Brain pericyte (primary cell): ENCODE measurements at regions not wholly inside any gene's neighbourhood (a gene's known extent, or its start where the extent isn't known, plus 50 kb on each side); places are given as distances from the start of the nearest gene placed in this dataset.

Experiments used
- DNase-seq: peaks from one replicate; pipeline ENCODE4 v3.0.0-alpha.2; 2012; ENCODE audit warnings: low read depth, low spot score

DNA sequence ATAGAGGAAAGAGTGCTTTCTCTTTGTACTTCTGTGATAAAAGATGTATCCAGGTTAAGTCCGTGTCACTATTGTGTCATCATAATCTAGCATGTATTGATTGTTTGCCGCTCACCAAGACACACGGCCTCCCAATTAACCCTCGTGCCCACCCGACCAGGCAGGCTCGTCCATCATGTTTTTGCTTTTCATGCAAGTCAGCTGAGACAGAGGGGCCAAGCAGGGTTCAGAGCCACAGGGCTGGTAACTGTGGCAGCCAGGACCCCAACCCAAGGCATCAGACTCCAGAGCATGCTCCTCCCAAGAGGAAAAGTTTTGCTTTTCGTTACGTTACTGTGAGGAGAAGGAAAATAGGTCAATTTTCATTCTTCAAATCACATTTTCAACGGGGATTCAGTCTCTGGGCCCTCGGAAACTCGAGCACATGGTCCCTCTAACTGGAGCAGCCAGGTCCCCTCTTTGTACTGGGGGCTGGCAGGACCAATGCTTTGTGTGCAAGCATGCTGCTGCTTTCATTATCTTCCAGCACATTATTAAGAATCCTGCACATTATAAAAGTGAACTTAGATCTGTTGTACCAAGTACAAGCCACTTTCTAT is 161.1 kb upstream of the TOPAZ1 start:
- no peak for DNase-seq

DNA sequence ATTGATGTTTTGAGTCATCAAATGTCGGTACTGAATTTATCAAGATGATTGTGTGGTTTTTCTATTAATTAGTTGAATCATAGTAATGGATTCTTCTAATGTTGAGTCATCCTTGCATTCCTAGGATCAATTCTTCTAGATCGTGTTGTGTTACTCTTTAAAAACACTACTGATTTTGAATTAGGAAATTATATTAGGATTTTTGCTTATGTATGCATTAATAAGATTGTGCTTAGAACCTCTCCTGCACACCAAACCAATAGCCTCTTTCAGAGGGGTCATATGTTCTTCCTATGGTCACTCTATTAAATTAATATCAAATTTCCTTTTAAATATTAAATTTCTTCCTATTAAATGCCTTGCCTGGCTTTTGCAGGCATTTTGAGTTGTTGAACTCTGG is 151.7 kb upstream of the TOPAZ1 start:
- DNase-seq, result no peak

DNA sequence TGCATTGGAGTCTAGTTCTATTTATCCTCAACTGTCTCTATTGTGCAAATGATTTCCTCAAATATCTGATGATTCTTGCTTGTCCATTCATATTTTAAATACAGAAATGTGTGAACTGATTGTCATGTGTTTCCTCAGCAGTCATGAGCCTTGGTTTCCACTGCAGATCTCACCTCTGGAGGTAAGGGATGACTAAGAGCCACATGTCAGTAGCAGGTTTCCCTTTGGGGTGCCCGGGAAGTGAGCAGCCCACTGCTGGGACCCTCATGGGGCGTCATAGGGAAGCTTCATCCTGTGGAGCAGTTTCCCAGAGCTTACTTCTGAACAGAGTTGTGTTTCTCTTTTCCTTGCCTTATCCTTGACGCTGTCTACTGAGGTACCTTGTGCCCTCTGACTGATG is 149.2 kb upstream of the TOPAZ1 start:
- no peak for DNase-seq

DNA sequence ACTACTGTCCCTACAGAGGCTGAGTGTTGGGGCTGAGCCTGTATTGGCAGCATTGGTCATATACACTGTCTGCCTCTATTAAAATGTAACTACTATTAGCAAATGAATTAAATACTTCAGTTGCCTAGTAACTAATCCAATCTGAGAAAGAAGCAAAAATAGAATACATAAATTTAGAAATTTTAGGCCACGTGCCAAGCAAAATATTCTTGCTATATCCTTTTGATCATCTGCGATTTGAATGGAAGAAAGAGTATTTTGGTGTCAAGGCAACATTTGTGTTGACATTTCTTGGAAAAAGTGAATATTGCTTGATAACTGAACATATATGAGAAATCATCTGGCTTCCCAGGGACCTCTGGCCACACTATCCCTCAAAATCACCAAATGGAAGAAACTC is 148.2 kb upstream of the TOPAZ1 start:
- no peak for DNase-seq

GRCh38 chr3:44098656-44099415 is 142.8 kb upstream of the TOPAZ1 start:
- no peak for DNase-seq

DNA sequence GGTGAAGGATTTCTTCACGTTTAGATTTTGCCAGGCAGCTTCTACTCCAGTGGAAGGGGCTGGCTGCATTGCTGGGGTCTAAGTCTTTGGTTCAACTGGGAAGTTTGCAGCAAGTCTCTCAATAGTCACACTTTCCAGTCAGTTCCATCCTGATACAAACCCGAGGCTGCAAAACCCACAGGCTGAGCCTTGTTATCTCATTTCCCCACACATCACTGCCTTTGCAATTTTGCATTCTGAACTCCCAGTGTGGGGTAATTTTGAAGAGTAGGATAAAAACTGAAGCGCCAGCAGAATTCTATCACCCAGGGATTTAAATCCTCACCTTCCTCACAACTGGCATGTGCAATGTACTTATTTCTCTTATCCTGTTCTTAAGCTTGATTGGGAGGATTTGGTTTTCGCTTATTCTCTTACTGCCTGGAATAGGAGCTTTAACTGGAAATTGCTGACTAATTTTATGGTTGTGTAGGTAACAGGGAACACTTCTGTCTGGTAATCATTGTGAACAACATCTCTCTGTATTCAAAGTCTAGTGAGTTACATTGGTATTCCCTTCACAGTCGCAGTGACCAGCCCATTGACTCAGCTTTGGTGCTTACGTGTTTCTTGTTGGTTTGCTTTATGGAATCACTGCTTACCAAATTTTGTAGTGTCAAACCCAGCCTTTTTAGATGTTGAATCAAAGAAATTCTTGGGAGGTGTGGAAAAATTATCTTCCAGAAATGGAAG is 142.0 kb upstream of the TOPAZ1 start:
- DNase-seq, result no peak

DNA sequence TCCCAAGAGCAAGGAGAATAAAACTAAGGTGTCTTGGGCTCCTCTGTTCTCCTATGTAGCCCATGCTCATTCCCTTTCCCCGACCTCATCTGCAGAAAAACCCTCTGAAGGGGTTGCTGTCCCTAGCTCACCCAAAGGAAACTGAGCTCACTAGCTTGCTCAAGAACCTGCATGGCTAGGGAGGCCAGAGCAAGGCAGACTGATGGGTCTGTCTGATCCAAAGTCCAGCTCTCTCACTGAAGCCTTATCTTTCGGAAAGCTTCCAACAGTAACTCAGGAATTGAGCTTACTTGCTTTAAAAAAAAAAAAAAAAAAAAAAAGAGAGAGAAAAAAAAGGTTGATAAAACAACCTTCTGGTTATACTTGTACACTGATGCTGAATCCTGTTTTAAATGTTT is 141.4 kb upstream of the TOPAZ1 start:
- DNase-seq, result no peak

GRCh38 chr3:44104043-44104442 is 137.6 kb upstream of the TOPAZ1 start:
- no peak for DNase-seq

GRCh38 chr3:44104668-44105321 is 136.9 kb upstream of the TOPAZ1 start:
- no peak for DNase-seq

GRCh38 chr3:44105571-44105970 is 136.1 kb upstream of the TOPAZ1 start:
- DNase-seq, result no peak

DNA sequence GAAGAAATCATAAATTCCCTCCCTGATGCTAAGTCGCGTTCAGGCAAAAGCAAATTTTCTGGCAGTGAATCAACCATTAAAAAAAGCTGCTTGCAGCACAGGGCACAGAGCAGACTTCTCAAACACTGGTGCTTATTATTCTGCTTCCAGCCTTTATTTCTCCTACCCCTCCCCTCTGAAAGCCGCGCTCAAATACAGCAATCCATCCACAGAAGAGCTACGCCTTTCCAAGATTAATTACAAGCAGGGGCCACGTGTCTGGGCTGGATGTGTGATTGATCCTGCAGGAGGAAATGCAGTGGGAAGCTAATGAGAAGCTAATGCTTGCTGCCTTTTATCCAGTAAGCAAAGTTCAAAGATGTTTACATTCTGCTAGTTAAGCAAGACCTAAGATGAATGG is 134.9 kb upstream of the TOPAZ1 start:
- no peak for DNase-seq

DNA sequence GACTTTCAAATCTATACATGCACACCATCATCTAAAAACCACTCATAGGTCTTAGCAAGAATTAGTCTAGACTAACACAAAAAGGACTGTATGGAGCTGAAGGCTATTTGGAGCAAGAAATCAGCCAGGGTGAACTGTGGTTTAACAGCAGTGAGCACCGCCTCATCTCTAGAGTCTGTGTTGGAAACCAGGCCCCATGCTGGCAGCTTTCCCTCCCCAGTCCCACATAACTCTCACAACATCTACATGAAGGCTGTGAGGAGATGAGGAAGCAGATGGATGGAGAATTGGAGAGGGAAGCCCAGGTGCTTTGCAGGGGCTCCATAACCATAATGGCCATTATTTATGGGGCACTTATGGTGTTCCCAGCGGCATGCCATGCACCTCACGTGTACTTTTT is 133.2 kb upstream of the TOPAZ1 start:
- no peak for DNase-seq

DNA sequence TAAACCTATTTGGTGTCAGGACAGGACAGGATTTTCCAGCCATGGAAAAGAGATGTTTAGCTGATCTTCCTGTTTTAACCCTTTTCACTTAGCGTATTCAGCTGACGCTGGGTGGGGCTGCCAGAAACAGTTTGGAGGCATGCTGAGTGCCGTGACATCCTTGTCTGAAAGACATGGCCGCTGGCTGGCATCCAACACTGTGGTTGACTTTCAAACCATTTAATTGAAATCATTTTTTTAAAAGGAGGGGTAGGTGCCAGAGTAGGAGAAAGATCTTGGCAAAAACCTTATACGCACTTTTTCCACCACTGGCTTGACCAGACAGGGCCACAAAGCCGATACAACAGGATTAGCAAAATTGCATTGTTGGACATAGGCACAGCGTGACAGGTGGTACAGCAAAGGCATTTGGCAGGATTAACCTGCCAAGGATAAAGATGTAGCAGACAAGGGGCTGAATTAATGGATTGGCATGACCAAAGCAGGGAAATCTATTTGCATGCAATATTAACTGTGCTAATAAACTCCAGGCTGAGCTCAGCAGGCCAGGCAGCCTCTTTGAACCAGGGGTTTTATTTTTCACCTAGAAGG is 131.8 kb upstream of the TOPAZ1 start:
- DNase-seq, result no peak

GRCh38 chr3:44110648-44111047 is 131.0 kb upstream of the TOPAZ1 start:
- no peak for DNase-seq

GRCh38 chr3:44111482-44111881 is 130.2 kb upstream of the TOPAZ1 start:
- no peak for DNase-seq

GRCh38 chr3:44114142-44114541 is 127.5 kb upstream of the TOPAZ1 start:
- DNase-seq, result no peak

- no peak for DNase-seq
Observed at GRCh38 chr3:44117239-44117638, 124.4 kb upstream of the TOPAZ1 start.

- no peak for DNase-seq
Observed at GRCh38 chr3:44117736-44118135, 124.0 kb upstream of the TOPAZ1 start.

GRCh38 chr3:44120721-44121582 is 120.7 kb upstream of the TOPAZ1 start:
- no peak for DNase-seq

- no peak for DNase-seq
Observed at GRCh38 chr3:44125246-44125645, 116.4 kb upstream of the TOPAZ1 start.

GRCh38 chr3:44125882-44126281 is 115.8 kb upstream of the TOPAZ1 start:
- DNase-seq, result no peak
